GM19025 (cell line): ENCODE measurements at regions not wholly inside any gene's neighbourhood (a gene's known extent, or its start where the extent isn't known, plus 50 kb on each side); places are given as distances from the start of the nearest gene placed in this dataset.
"Not testable (repeated sequence)": the region's sequence is repeated elsewhere in the genome, so short reads cannot be mapped to it uniquely, and the experiment has no call there.

Experiments used
- ATAC-seq: cut with Tn5 transposase; IDR thresholded peaks from one replicate; pipeline ENCODE4 v1.9.1; 2021; ENCODE audit warnings: mild to moderate bottlenecking, low read depth, moderate library complexity; ENCODE audit not compliant: unreplicated experiment

DNA sequence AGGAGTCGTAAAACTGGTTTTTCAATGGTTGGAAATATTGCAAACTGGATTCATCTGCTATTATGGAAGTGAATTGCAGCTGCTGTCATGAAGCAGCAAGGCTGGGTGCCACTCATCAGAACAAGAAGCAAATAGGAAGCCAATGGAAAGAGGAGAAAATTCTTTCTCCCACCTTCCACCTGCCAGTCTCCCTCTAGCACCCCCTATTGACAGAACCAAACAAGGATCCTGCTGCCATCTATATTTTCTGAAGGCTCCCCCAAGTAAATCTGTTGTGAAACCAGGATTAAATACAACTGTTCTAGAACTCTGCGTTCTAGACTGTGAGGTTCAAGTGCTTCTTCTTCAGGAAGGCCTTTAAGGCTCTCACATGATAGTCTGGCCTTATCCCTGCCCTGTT lies 286.6 kb downstream of the AACS start:
- ATAC-seq, result no peak

DNA sequence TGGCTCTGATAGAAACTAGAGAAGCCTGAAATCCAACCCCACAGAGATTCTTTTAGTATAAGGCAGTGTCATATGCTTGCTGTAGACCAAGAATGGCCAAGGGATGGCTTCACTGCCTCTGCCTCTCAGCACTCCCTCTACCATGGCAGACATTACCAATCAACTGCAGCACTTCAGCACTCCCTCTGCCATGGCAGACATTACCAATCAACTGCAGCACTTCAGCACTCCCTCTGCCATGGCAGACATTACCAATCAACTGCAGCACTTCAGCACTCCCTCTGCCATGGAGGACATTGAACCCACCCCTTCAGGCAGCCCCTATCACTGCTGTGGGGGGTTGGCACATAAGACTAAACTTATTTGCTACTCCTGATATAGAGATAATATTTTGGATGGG lies 287.8 kb downstream of the AACS start:
- not testable (repeated sequence) for ATAC-seq

DNA sequence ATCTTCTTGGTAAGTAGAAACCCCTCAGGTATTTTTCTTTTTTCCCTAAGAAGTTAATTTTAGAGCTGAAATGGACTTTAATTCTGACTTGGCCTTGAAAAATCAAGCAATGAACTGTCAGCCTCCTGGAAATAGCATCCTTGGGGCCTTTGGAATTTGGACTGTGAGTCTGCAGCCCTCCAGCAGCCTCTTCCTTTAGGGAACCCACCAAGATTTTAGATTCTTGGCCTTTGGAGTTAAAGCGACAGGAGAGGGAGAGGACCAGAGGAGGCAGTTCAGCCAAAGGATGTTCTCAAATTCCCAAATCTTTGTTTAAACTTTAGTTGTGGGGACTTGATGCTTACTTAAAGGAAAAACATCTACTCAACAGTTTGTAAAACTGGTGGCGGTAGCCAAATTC lies 288.6 kb downstream of the AACS start:
- no peak for ATAC-seq

DNA sequence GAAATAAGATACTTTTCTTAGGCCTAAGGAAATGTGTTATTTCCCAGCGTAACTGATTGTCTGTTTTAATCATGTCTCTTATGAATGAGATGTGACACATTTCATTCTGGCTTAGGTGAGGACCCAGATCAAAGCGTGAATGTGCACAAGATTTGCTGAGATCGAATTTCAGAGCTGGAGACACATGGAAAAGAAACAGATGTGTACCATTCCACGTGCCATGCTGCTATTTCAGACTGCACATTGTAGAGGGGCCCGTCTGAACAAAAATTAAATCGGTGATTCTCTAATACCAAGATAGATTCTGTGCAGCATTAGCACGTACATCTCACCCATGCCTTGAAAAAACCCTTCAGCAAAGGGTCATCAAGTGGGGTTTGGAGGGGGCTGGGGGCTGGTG lies 290.4 kb downstream of the AACS start:
- ATAC-seq, result no peak

DNA sequence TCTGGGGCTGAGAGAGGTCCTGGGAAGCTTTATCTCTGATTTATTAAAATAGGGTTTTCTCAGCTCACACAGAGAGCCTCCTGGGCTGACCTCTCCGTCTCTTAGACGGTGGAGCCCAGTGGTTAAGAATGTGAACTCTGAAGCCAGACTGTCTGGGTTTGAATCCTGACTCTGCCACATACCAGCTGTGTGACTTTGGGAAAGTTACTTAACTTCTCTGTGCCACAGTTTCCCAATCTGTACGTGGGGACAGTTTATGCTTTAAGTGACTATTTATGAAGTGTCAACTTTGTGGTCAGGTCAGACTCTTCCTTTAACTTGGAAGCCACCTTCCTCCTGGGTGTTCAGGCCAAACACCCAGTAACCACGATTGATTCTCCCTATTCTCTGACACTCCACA lies 290.9 kb downstream of the AACS start:
- ATAC-seq, result no peak

DNA sequence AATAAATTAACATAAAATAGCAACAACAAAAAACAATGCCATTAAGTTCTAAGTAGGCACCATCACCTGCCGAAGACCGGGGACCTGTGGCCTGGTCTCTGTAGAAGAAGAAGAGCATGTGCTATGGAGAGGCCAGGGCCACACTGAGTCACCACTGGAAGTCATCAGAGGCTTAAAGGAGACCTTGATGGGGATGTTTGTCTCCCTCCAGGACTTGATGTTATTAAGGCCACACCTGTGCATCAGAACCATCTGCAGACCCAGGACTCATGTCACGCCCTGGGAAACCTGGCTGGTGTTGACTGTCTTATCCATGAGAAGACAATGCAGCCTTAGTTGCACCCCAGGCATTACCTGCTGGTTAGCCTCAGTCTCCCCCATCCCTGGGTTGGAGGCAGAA lies 292.3 kb downstream of the AACS start:
- no peak for ATAC-seq

DNA sequence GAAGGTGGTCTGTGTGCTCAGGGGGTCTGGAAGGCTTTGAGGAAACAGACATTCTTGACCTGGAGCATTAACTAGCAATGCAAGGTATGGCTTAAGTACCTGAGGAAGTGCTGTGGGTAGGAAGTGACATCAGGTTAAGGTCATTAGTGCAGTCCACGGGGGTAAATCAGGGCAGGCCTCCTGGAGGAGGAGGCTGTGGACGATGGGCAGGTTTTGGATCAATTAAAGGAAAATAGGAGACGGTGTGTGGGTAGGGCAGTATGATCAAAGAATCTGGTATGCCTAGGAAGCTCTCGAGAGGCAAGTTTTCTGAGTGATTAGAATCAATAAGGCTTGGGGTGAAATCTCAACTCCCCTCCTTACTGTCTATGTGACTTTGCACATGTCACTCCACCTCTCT lies 295.3 kb downstream of the AACS start:
- ATAC-seq, result no peak

DNA sequence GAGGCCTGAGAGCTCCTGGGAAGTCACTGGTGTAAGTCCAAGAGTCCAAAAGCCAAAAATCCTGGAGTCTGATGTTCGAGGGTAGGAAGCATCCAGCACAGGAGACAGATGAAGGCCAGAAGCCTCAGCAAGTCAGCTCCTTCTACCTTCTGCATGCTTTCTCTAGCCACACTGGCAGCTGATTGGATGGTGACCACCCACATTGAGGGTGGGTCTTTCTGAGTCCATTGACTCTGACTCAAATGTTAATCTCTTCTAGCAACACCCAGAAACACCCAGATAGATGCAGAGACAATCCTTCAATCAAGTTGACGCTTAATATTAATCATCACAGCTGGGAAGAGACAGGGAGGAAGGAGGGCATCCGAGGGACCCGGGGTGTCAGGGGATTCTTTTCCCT lies 305.8 kb downstream of the AACS start:
- ATAC-seq, result no peak

DNA sequence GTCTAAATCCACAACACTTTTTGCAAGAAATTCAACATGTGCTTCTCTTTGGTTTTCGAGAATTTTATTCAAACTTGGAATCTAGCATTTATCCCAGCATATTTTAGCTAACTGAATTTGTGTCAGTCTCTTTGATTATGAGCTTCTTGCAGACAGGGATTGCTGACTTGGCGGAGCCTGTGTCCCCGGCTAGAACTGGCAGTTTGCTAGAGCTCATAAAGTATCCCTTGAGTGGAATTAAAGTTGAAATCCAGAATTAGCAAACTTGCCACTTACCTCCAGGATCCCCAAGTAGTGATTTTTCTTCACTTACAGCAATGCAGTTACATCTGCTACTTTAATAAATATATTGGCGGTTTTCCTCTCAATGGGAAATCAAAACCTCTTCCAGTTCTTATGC lies 306.9 kb downstream of the AACS start:
- no peak for ATAC-seq

DNA sequence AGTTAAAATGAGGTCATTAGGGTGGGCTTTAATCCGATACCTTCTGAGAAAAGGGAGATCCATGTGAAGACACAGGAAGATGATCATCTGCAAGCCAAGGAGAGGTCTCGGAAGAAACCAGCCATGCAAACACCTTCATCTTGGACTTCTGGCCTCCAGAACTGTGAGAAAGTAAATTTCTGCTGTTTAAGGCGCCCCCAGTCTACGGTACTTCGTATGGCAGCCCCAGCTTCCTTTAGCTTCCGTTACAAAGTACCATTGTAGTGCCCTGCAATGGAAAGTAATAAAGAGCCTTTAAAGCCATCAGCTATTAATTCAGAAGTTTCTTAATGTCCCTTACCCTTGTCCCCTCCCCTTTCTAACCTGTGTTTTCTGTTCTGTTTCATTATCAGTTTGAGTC lies 308.1 kb downstream of the AACS start:
- no peak for ATAC-seq

DNA sequence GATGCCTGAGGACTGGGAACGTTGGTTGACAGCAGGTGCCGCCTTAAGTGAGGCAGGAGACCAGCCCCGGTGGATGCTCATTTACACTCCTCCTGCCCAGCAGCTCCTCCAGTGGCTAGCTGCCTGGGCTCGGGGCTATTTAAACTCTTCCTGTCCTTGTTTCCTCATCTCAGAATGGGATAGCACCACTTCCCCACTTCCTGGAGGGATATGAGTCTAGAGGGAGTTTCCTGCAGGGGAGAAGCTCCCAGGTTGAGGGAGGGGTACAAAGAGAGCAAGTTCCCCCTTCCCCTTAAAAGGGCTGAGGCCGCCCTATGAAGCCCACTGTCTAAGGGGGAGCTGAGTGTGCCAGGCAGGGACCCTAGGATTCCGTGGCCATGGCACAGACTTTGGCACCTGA lies 311.2 kb downstream of the AACS start:
- ATAC-seq, result no peak

DNA sequence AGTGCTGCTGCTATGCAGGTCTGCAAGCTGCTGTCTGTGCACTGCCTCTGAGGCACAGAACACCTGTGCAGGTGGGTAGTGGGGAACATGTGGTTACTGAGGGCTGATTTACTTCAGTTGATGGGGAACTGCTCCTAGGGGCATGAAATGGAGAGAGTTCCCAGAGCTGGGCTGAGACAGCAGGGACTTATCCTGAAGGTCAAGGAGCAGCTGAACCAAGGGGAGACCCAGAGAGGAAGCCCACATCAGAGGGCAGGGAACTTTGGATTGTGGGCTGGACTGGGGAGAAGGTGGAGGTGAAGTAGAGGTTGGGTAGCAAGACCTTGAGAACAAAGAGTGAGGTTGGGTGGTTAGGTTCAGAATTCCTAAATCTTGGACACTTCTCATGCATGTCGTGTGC lies 311.9 kb downstream of the AACS start:
- ATAC-seq, result no peak

DNA sequence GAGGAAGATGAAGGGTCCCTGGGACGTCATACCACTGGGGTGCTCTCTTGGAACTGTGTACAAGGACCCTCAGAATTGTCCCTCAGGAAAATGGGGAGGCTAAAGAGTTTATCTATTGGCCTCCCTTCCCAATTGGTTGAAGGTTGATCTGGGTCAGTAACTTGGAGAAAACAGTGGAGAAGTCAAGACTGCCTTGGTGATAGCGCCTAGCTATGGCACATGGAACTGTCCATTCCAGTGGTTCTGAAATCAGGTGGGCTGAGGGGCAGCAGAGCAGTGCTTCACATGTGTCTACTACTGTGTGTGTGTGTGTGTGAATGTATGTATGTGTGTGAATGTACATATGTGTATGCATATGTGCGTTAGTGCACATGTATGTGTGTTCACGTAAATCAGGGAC lies 316.1 kb downstream of the AACS start:
- no peak for ATAC-seq

DNA sequence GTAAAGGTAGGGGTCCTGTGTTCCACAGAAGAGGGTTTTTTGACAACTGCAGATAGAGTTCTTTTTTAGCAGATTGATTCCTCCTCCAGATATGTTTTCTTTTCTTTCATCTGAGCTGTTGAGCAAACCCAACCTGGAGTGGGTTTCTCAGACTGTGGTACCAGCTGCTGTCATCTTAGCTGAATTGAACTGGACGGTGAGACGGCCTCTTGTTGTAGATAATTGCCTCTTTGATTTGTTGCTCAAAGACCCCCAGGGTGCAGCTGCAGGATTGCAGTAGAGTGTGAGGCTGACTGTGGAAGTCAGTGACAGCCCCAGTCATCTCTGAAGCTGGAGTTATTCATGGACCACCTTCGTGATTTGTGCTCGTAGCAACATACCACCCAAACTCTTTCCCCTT lies 317.7 kb downstream of the AACS start:
- ATAC-seq, result no peak

DNA sequence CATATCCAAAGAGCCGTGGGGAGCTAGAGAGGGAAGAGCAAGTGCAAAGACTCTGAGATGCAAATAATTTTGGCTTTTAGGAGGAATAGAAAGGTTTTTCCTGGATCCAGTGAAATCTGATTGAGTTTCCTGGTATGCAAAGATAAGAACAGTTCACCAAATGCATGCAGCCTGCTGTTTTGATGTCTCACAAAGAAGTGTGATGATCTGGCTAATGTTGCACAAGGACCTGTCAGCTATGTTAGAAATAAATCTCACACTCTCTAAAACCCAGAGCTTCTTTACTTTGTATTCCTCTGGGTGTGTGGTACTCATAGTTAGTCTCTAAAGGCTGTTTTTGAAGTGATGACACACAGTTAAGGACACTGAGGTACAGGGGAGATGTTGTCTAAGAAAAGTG lies 321.4 kb downstream of the AACS start:
- ATAC-seq, result no peak

DNA sequence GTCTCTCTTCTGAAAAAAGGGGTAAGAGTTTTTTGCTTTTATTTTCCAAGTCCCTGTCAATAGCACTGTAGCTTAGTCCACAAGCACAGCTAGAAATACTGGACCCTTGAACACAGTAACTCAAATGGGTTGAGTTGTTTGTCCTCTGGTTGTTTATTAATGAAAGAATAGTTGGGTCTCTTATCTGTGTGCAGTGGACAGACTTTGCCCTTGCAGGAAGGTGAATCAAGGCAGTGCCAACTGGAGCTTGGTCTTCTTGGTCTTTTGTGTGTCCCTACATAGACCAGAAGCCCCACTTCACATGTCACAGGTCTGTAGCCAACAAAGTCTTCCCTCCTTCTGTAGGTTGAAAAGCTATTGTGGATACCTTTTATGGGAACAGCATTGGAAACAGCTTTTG lies 322.0 kb downstream of the AACS start:
- no peak for ATAC-seq

DNA sequence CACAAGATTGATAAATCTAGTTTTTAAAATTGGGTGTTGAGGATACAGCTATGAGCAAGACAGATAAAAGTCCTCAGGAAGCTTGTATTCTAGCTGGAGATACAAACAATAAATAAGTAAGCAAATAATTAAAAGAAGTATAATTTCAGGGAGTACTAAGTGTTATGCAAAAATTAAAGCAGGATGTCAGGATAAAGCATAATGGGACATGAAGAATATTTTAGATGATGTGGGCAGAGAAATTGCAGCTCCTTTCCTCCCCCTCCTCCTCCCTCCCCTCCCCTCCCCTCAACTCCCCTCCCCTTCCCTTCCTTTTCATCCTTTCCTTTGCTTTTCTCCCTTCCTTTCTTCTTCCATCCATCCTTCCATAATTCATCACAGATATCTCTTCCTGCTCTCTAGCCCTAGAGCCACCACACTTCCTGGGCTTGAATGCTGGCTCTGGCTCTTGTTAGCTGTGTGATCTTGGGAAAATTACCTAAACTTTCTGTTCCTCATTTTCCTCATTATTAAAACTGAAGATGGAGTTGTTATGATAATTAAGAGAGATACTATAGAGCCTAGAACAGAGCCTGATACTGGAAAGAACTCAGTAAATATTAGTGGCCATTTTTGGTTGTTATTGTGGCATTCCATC lies 323.9 kb downstream of the AACS start:
- ATAC-seq, result no peak

DNA sequence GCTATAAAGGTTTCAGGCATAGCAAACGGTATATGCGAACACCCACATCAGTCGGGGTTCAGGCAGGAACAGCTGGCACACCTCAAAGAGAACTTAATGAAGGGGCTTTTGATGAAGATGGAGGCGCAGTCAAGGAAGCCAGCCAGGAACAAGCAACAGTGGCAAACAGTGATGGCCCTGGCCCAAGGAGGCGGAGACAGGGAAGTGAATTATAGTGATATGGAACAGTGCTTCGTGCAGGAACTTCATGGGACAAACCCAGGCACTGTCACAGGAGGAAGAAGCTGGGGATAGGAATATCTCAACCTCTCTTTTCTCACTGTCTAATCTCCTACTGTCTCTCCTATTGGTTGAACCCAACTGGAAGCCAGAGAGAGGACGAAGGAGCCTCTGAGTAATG lies 328.3 kb downstream of the AACS start:
- ATAC-seq, result no peak

DNA sequence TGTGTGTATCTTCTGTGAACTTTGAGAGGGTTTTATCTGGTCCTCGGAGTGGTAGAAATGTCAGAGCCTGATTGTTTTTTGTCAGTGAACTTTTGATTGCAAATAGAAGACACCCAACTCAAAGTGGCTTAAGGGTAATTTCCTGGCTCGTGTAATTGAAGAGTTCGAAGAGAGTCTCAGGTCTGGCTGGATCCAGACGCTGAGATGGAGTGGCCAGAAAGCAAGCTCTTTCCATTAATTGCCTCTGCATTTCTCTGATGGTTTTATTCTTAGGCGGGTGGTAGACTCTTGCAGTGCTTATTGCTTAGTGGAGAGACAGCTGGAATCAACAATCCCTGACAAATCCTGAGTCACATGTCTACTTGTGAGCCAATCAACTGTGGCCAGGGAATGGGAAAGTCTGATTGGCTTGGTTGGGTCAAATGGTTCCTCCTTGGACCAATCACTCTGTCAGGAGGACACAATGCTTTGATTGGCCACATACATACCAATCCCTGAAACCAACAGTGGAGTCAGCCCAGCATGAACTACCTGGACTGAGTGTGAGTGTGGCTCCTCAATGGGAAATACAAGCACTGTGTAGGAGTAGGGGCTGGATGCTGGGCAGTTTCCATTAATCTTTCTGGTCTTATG lies 330.5 kb downstream of the AACS start:
- ATAC-seq, result no peak

DNA sequence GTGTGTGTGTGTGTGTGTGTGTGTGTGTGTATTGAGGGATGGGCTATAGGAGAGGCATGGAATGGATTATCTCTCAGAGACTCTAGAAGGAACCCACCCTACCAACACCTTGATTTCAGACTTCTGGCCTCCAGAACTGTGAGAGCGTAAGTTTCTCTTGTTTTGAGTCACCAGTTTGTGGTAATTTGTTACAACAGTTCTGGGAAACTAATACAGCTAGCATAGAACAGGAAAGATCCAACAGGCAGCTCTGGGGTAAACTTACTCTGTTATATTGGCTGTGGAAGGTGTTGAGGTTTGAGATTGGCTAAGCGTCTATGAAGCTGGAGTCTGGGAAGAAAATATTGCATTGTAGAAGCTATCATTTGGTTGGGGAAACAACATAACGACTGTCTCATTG lies 334.3 kb downstream of the AACS start:
- no peak for ATAC-seq

DNA sequence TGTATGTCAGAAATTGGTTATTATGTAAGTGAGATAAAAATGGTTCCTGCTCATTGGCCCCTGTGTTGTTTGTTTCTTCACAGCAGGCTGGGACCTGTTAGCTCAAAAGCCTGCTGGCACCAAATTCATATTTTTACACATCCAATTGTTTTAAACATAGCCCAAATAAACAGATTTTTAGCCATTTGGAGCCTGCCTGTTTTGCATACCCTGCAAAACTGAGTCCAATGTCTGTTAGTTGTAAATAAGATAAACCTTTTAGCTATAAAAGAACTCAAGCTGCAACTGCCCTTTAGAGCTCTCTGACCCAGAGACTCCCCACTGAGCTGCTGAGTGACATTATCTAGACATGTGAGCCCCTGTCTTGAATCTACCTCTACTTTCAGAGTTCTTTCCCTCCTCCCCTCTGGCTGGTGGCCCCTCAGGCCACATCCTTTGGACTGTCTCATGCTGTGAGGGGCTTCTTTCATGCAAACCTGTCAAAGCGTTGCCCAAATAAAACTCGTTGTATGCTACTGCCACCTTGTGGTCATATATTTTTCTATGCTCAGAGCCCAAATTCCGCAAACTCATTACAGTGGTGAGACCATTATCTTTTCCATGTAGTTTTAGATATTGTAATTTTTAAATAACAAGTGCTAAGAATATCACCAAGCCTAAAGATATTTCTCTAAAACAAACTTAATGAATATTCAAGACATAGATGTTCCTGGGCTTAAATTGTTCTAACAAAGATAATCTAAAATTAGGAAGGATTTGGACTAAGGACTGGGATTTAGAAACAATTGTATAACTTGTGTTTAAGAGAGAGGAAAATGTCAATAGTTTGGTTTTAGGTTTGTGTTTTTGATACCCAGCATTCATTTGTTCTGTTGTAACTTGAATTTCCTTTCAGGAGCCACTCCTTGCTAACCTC lies 337.9 kb downstream of the AACS start:
- ATAC-seq, result no peak

DNA sequence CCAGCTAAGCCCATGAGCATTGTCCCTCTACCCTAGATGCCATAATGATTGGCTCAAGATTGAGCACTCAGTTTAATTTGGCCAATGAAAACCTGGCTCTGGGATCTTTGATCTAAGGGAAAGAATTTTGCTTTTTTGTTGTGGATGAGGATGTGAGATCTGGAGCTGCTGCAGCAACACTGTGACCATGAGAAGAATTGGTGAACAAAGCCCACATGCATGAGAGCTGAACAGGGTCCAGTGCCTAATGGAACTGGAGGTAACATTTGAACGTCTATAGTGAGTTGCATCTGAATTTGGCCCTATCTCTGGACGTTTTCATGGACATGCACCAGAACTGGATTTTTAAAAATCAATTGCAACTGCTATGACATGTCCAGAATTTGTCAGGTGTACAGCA lies 338.6 kb downstream of the AACS start:
- ATAC-seq, result no peak
